Choroid plexus epithelial cell (primary cell): ENCODE measurements at regions not wholly inside any gene's neighbourhood (a gene's known extent, or its start where the extent isn't known, plus 50 kb on each side); places are given as distances from the start of the nearest gene placed in this dataset.
A peak's percentile ranks its signal among the peaks of the same experiment; 100 is the strongest.

Experiments
- DNase-seq: peaks from one replicate; pipeline ENCODE4 v3.0.0-alpha.2; 2010; ENCODE audit warnings: low read depth
- H3K4me3 ChIP-seq: 2 replicates; pipeline ENCODE4 v1.5.1; 2011; ENCODE audit warnings: low read depth, mild to moderate bottlenecking, control low read depth, low read length, moderate library complexity
- CTCF ChIP-seq: conservative IDR thresholded peaks from 2 replicates; pipeline ENCODE4 v1.5.1; 2011; ENCODE audit warnings: low read depth, mild to moderate bottlenecking, control low read depth, inconsistent platforms, low read length, moderate library complexity

GRCh38 chr7:81245353-81245752 is 326.5 kb upstream of the SEMA3C start:
- DNase-seq: no peak
- no peak overlapping the region for H3K4me3 ChIP-seq
- TF ChIP-seq CTCF: no peak

GRCh38 chr7:81244224-81244623 is 325.4 kb upstream of the SEMA3C start:
- TF ChIP-seq CTCF: peak; percentile 45
- no peak overlapping the region for H3K4me3 ChIP-seq
- DNase-seq: peak; percentile 88

- TF ChIP-seq CTCF: no peak
- DNase-seq: no peak
- H3K4me3 ChIP-seq: no peak overlapping the region
Observed at GRCh38 chr7:81236560-81236959, 317.7 kb upstream of the SEMA3C start.

GRCh38 chr7:81235997-81236396 is 317.1 kb upstream of the SEMA3C start:
- no peak for TF ChIP-seq CTCF
- no peak for DNase-seq
- no peak overlapping the region for H3K4me3 ChIP-seq

- H3K4me3 ChIP-seq: no peak overlapping the region
- DNase-seq: peak; percentile 77
- TF ChIP-seq CTCF: no peak
Observed at GRCh38 chr7:81234896-81235295, 316.0 kb upstream of the SEMA3C start.

GRCh38 chr7:81233208-81233940 is 314.5 kb upstream of the SEMA3C start:
- no peak overlapping the region for H3K4me3 ChIP-seq
- no peak for DNase-seq
- no peak for TF ChIP-seq CTCF
